IMR-90 (cell line): ENCODE measurements at regions not wholly inside any gene's neighbourhood (a gene's known extent, or its start where the extent isn't known, plus 50 kb on each side); places are given as distances from the start of the nearest gene placed in this dataset.
A peak's percentile ranks its signal among the peaks of the same experiment; 100 is the strongest.

Experiments
- ATAC-seq: fragments of 200-7000 bp; cut with Tn5 transposase; 2 replicates; pipeline ENCODE4 v1.9.1; 2020; ENCODE audit warnings: low read depth, mild to moderate bottlenecking, moderate library complexity
- BruUV-seq: library from RNA; stranded (reverse); fragments of 400-500 nt; replicated peaks from 2 replicates; lab custom pipeline; 2021; lab: Mats Ljungman, UMichigan
- CTCF ChIA-PET: fragments of 300-600 bp; formaldehyde crosslinking; extraction: SDS; loops from one replicate; lab custom pipeline; 2021; ENCODE audit warnings: antibody characterized with exemption; lab: Yijun Ruan, JAX
- POLR2A ChIA-PET: fragments of 300-600 bp; sonication (Branson Sonifier 250); formaldehyde crosslinking; loops from one replicate; lab custom pipeline; 2022; ENCODE audit warnings: antibody characterized with exemption; ENCODE audit not compliant: unreplicated experiment; lab: Charles Lee
- DNase-seq: peaks from one replicate; pipeline ENCODE4 v3.0.0; 2013
- H2AFZ ChIP-seq: replicated peaks from 2 replicates; pipeline ENCODE3; 2013; ENCODE audit warnings: low read length, mild to moderate bottlenecking; ENCODE audit not compliant: poor library complexity
- H2AK5ac ChIP-seq: 2 replicates; pipeline ENCODE4 v1.6.1; 2013; ENCODE audit warnings: low read depth, low read length, inconsistent platforms
- H2AK9ac ChIP-seq: replicated peaks from 2 replicates; pipeline ENCODE3; 2013; ENCODE audit warnings: mild to moderate bottlenecking, low read depth, low read length, moderate library complexity; ENCODE audit not compliant: poor library complexity
- H2BK120ac ChIP-seq: 2 replicates; pipeline ENCODE4 v1.6.1; 2013; ENCODE audit warnings: low read depth, low read length, inconsistent platforms
- H2BK15ac ChIP-seq: 3 replicates; pipeline ENCODE4 v1.6.1; 2013; ENCODE audit warnings: low read depth, low read length, inconsistent platforms
- H2BK20ac ChIP-seq: 2 replicates; pipeline ENCODE4 v1.6.1; 2013; ENCODE audit warnings: low read depth, mild to moderate bottlenecking, inconsistent platforms, low read length, moderate library complexity
- H2BK5ac ChIP-seq: 2 replicates; pipeline ENCODE4 v1.6.1; 2013; ENCODE audit warnings: mild to moderate bottlenecking, low read depth, low read length, inconsistent platforms; ENCODE audit not compliant: poor library complexity, severe bottlenecking
- H3K14ac ChIP-seq: replicated peaks from 2 replicates; pipeline ENCODE4 v1.6.1; 2013; ENCODE audit warnings: low read depth, low read length, inconsistent platforms
- H3K18ac ChIP-seq: 2 replicates; pipeline ENCODE4 v1.6.1; 2013; ENCODE audit warnings: low read depth, low read length, control low read depth
- H3K23ac ChIP-seq: 2 replicates; pipeline ENCODE4 v1.6.1; 2013; ENCODE audit warnings: low read depth, low read length, inconsistent platforms
- H3K27ac ChIP-seq: 2 replicates; pipeline ENCODE4 v1.5.1; 2013; ENCODE audit warnings: mild to moderate bottlenecking, control low read depth, low read length; ENCODE audit not compliant: insufficient read depth
- H3K27me3 ChIP-seq: 2 replicates; pipeline ENCODE4 v1.6.1; 2013; ENCODE audit warnings: low read length; ENCODE audit not compliant: control insufficient read depth, insufficient read depth
- H3K36me3 ChIP-seq: 2 replicates; pipeline ENCODE4 v1.6.1; 2013; ENCODE audit warnings: low read length, mixed read lengths; ENCODE audit not compliant: control insufficient read depth, insufficient read depth
- H3K4ac ChIP-seq: 2 replicates; pipeline ENCODE4 v1.6.1; 2013; ENCODE audit warnings: low read depth, low read length, inconsistent platforms
- H3K4me1 ChIP-seq: 2 replicates; pipeline ENCODE4 v1.6.1; 2013; ENCODE audit warnings: low read length, mixed read lengths; ENCODE audit not compliant: control insufficient read depth, insufficient read depth
- H3K4me2 ChIP-seq: 2 replicates; pipeline ENCODE4 v1.6.1; 2013; ENCODE audit warnings: low read depth, mild to moderate bottlenecking, control low read depth, low read length, moderate library complexity
- H3K4me3 ChIP-seq: 2 replicates; pipeline ENCODE4 v1.5.1; 2013; ENCODE audit warnings: low read depth, mild to moderate bottlenecking, control low read depth, low read length, moderate library complexity; ENCODE audit not compliant: insufficient read depth
- H3K56ac ChIP-seq: 2 replicates; pipeline ENCODE4 v1.6.1; 2013; ENCODE audit warnings: low read length, inconsistent platforms; ENCODE audit not compliant: insufficient read depth; ENCODE audit errors: extremely low read depth
- H3K79me1 ChIP-seq, 2 experiments: 2 replicates each; pipeline ENCODE4 v1.6.1; 2013; ENCODE audit warnings: low read length in 2 of 2, inconsistent platforms in 1 of 2, low read depth in 1 of 2
- H3K9ac ChIP-seq: 2 replicates; pipeline ENCODE4 v1.6.1; 2013; ENCODE audit warnings: low read depth, low read length, control low read depth
- H3K9me1 ChIP-seq: 2 replicates; pipeline ENCODE4 v1.6.1; 2013; ENCODE audit warnings: low read length, inconsistent platforms; ENCODE audit not compliant: insufficient read depth
- H3K9me3 ChIP-seq: 2 replicates; pipeline ENCODE4 v1.6.1; 2013; ENCODE audit warnings: low read length; ENCODE audit not compliant: control insufficient read depth, insufficient read depth
- H4K20me1 ChIP-seq: 2 replicates; pipeline ENCODE4 v1.6.1; 2013; ENCODE audit warnings: low read length, inconsistent platforms; ENCODE audit not compliant: insufficient read depth
- H4K5ac ChIP-seq: 2 replicates; pipeline ENCODE4 v1.6.1; 2013; ENCODE audit warnings: mild to moderate bottlenecking, low read depth, low read length, control low read depth
- H4K8ac ChIP-seq, 2 experiments: 2 replicates each; pipeline ENCODE4 v1.6.1; 2013; ENCODE audit warnings: low read depth in 2 of 2, low read length in 2 of 2, control low read depth in 1 of 2, inconsistent platforms in 1 of 2
- H4K91ac ChIP-seq: 2 replicates; pipeline ENCODE4 v1.6.1; 2013; ENCODE audit warnings: low read depth, low read length, inconsistent platforms; ENCODE audit not compliant: insufficient read depth
- CEBPB ChIP-seq: IDR thresholded peaks from 2 replicates; pipeline ENCODE4 v1.6.1; 2012; ENCODE audit warnings: low read depth, low read length, improper control_type of control experiment
- MXI1 ChIP-seq: IDR thresholded peaks from 2 replicates; pipeline ENCODE4 v1.6.1; 2012; ENCODE audit warnings: low read depth, mild to moderate bottlenecking, low read length, moderate library complexity, borderline replicate concordance
- RAD21 ChIP-seq: IDR thresholded peaks from 2 replicates; pipeline ENCODE4 v1.6.1; 2012; ENCODE audit warnings: low read length, improper control_type of control experiment
- RFX5 ChIP-seq: IDR thresholded peaks from 2 replicates; pipeline ENCODE4 v1.8.0; 2012; ENCODE audit warnings: low read depth, mild to moderate bottlenecking, low read length, moderate library complexity
- WGBS, 2 experiments: methylation state at CpG; one replicate each; pipeline versions ENCODE4 v1.1.5 to v1.1.7; 2013; ENCODE audit warnings: missing lambda C conversion rate in 2 of 2; ENCODE audit not compliant: insufficient read length in 1 of 2; ENCODE audit errors: extremely low coverage in 2 of 2; 5-methylcytosine and 5-hydroxymethylcytosine counted together
- dilution Hi-C: fragments of 300-500 bp; cut with HindIII; formaldehyde crosslinking; loops from one replicate; pipeline ENCODE4 v1.14.3; 2018; ENCODE audit warnings: low sequenced_read_pairs; ENCODE audit not compliant: unreplicated experiment
- in situ Hi-C: fragments of 300-500 bp; cut with MboI; formaldehyde crosslinking; loops from 3 replicates; pipeline ENCODE4 v1.14.3; 2019; ENCODE audit warnings: low sequenced_read_pairs, inconsistent platforms, mixed read lengths
- intact Hi-C: fragments of 100-400 bp; cut with micrococcal nuclease; formaldehyde crosslinking; loops from 2 replicates; pipeline ENCODE4 v1.10.0; 2022

DNA sequence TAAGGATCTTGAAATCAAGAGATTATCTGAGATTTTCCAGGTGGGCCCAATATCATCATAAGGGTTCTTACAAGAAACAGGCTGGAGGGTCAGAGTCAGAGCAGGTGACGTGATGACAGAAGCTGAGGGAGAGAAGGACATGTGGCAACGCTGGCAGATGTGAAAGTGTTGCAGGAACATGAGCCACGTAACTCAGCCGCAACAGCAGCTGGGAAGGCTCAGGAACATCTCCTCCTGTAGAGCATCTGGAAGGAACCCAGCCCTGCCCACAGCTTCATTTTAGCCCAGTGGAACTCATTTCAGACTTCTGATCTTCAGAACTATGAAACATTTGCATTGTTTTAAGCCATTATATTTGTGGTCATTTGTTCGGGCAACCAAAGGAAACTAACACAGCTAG is 156.3 kb upstream of the VEGFC start:
- Histone ChIP-seq H3K4me3 (no peak overlapping the region), H3K9me1 (peaks cover 2% of the 10 kb centered on the region; the same call in 1 of the 2 replicates), H3K4me2 (peak overlapping the region; percentile 16), H4K20me1 (no peaks in the 10 kb centered on the region), H3K9me3 (no peaks in the 10 kb centered on the region), H2BK120ac (peak overlapping the region; percentile 56; the same call in 1 of the 2 replicates), H3K9ac (no peak overlapping the region), H2BK15ac (no peak overlapping the region), H2BK5ac (peak overlapping the region; percentile 25), H4K5ac (peak overlapping the region; percentile 3; the same call in 1 of the 2 replicates), H3K23ac (0 out of 2 replicates have a peak overlapping the region, but pooled peaks have one; percentile 2), H3K27ac (no peak overlapping the region), H2AK5ac (no peak overlapping the region; the same call in 1 of the 2 replicates), H3K27me3 (no peaks in the 10 kb centered on the region), H3K56ac (no peak overlapping the region), H2AFZ (peak overlapping the region; percentile 79), H4K91ac (no peak overlapping the region), H3K18ac (peak overlapping the region; percentile 10; the same call in 1 of the 2 replicates), H3K79me1 (no peaks in the 10 kb centered on the region), H3K4me1 (peaks cover 2% of the 10 kb centered on the region; the same call in 1 of the 2 replicates), H3K4ac (no peak overlapping the region; the same call in 1 of the 2 replicates), H4K8ac (peak overlapping the region in 1 of 2 experiments; percentile 16; a peak in 1 of 4 replicates), H2BK20ac (peak overlapping the region; percentile 23; the same call in 1 of the 2 replicates), H3K36me3 (no peaks in the 10 kb centered on the region), H2AK9ac (no peak overlapping the region), H3K14ac (no peak overlapping the region)
- ATAC-seq (peak; percentile 73), DNase-seq (peak; percentile 94)
- intact Hi-C loops (loop anchor here (5.0 kb wide), 1 partner anchor 38 kb away; no protein-coding TSS in a partner anchor), in situ Hi-C loops (no loop called here), dilution Hi-C loops (no loop called here)
- no CpG with 5 or more reads among the region's 5 CpGs for WGBS, 2 experiments
- POLR2A ChIA-PET: interaction anchor here (0.6 kb wide), 1 partner anchor 211 kb away, joined by 3 read pairs; no protein-coding TSS in a partner anchor
- CTCF ChIA-PET: no interaction called here
- peak; percentile 83 for TF ChIP-seq CEBPB
- TF ChIP-seq RAD21: no peak
- no peak for TF ChIP-seq RFX5
- TF ChIP-seq MXI1: 0 out of 2 replicates have a peak, but pooled peaks have one; percentile 58
- no TSS peak for BruUV-seq
